Activated CD4-positive, alpha-beta T cell treated with anti-CD3 and anti-CD28 coated beads, Interleukin-2, Interleukin-4, amounts not matched to agents 100 ng/mL and 50 ng/mL, durations not matched to agents 16 hours and 8 hours (primary cell): ENCODE measurements at regions not wholly inside any gene's neighbourhood (a gene's known extent, or its start where the extent isn't known, plus 50 kb on each side); places are given as distances from the start of the nearest gene placed in this dataset.
"Not testable (repeated sequence)": the region's sequence is repeated elsewhere in the genome, so short reads cannot be mapped to it uniquely, and the experiment has no call there.

Experiments used
- DNase-seq: peaks from one replicate; pipeline ENCODE4 v3.0.0-alpha.2; 2020; ENCODE audit warnings: low spot score

DNA sequence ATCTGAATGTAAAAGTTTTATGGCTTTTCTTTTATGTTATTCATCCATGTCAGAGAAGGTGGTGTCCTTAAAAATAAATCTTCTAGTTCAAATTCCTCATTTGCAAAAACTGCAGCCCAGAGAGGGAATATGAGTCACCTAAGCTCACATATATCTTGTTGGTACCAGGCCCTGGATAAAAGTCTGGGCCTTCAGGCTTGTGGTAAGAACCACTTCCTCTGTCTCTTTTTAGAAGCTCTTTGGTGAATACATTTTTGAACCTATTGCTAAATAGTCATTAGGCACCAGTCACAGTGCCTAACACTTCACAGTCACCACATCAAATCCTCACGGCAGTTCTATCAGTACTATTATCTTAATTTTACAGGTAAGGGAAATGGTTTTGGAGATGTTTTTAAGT lies 199.2 kb downstream of the KCNS3 start:
- DNase-seq, result no peak

GRCh38 chr2:18077231-18077630 lies 198.8 kb downstream of the KCNS3 start:
- DNase-seq, result no peak

DNA sequence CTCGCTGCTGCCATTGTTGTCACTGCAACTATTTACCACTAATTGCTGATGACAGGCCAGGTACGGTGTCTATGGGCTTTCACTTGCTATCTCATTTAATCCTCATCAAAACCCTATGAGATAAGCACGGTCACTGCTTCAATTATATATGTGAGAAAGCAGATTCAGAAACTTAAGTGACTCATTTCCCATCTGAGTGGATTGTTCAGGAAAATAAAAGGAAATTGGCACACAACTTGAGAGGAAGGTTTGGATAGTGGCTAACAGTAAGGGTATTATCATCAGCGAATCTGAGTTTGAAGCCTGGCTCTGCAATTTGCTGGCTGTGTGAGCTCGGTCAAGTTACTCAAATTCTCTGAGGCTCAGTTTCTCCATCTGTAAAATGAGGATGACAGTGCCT lies 196.0 kb downstream of the KCNS3 start:
- no peak for DNase-seq

DNA sequence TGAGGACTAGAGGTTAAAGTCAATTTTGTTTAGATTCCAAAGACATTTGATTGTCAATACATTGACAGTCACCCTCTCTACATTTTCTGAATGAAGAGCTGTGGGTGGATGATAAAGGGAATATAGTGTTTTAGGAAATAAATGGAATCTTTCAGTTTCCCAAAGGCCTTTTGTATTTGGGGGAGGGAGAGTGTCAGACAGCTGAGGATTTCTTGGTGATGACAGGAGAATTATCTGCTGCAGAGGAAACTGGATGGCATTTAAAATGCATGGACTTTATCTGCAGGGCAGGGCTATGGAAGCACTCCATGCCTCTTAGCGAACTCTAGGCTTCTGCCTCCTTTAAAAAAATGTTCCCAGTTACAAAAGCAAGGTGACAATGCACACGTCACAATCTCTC lies 195.1 kb downstream of the KCNS3 start:
- no peak for DNase-seq

DNA sequence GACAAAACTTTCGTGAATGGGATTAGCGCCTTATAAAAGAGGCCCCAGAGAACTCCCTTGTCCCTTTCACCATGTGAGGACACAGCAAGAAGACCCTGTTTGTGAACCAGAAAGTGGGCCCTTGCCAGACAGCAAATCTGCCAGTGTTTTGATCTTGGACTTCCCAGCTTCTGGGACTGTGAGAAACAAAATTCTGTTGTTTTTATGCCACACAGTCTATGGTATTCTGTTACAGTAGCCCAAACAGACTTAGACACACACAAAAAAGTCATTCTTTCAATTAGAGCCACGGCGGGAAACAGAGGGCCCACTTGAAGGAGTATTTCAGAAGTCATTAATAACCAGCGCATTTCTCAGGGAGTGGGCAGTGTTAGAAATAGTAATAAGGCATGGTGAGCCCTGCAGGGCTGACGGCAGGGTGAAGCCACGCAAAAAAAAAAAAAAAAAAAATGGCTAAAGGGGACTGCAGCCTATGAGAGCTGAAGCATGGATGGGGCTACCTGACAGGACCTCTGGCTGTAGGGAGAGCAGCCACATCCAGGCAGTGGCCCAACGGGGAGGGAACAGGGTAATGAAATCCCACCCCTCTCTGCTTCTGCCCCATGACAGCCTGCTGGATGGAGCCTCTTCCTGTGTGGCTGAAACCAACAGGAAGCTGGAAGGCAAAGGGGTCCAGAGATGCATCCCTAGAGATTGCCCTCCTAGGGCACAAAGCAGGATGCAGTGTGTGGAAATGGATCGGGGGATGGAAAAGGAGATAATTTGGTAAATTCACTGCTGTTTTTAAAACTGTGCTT lies 189.3 kb downstream of the KCNS3 start:
- no peak for DNase-seq

GRCh38 chr2:18066894-18067293 lies 188.4 kb downstream of the KCNS3 start:
- DNase-seq, result no peak

DNA sequence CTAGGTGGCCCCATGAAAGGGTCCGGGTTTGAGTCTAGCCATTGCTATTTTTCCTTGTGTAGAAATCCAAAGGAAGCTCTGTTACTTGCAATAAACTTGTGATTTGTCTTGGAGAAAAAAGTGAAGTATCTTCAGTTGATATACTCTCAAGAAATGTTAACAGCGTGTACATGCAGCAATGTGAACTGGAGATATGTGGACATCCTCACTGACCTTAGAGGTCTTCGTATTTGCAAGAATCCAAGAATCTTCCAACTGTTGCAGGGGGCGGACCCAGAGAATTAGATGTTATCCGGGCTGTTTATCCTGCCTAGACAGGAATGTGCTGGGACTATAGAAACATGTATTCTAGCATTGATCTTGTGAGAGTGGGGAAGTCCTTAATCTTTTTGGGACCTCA lies 187.6 kb downstream of the KCNS3 start:
- DNase-seq, result no peak

- no peak for DNase-seq
Measured at GRCh38 chr2:18065249-18065648, 186.8 kb downstream of the KCNS3 start.

- no peak for DNase-seq
Measured at GRCh38 chr2:18063826-18064470, 185.5 kb downstream of the KCNS3 start.

- no peak for DNase-seq
Measured at GRCh38 chr2:18062892-18063291, 184.4 kb downstream of the KCNS3 start.

- no peak for DNase-seq
Measured at GRCh38 chr2:18061717-18062116, 183.2 kb downstream of the KCNS3 start.

GRCh38 chr2:18057657-18058056 lies 179.2 kb downstream of the KCNS3 start:
- DNase-seq, result no peak

GRCh38 chr2:18055290-18055689 lies 176.8 kb downstream of the KCNS3 start:
- no peak for DNase-seq

GRCh38 chr2:18050001-18050400 lies 171.5 kb downstream of the KCNS3 start:
- DNase-seq, result no peak

DNA sequence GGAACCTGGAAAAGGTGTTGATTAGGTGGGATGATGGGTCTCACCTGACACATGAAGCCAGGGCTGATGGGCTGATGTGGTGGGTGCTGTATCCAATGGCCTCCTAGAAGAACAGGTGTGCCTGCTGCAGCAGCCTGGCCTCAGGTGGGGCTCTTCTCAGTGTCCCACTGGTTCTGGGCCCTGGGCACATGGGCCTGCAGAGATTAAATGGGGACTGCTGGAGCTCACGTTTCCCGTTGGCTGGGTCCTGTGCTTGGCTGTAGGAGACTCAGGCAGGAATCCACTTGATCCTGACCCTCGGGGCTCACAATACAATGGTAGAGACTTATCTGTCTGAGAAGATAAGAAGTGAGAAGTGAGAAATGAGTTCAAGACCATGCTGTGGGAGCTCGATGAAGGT lies 170.9 kb downstream of the KCNS3 start:
- no peak for DNase-seq

DNA sequence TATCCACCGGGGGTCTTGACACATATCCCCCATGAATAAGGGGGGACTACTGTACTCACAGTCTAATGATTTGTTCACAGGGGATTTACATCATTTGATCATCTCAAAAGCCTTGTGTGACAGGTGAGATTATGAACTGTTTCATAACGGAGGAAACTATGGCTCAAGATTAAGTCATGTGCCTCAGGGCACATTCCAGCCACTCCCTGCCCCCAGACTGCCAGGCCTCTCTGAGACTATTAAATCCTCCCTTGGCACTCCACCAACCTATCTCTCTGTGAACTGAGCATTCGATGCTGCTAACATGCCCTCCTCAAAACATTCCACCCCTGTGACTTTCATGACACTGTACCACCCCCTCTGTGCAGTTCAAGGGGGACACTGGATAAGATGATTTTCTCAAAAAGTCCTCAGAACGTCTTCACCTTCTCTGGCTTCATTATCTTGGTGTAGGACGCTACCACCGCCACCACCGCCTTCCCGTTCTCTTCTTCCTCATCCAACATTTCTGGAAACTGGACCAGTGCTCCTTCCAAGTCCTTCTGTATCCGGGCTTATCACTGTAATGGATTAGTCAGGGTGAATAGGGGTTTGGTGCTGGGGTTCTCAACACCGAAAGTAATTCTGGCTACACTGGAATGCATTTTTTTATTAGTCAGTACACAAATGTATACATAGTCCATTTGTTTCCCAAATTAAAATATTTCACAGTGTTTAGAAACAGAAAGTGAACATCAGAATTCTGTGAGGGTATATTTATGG lies 169.6 kb downstream of the KCNS3 start:
- DNase-seq, result no peak

- no peak for DNase-seq
Measured at GRCh38 chr2:18047213-18047611, 168.7 kb downstream of the KCNS3 start.

GRCh38 chr2:18046558-18047212 lies 168.2 kb downstream of the KCNS3 start:
- no peak for DNase-seq

GRCh38 chr2:18046017-18046416 lies 167.6 kb downstream of the KCNS3 start:
- DNase-seq, result no peak

GRCh38 chr2:18045230-18045629 lies 166.8 kb downstream of the KCNS3 start:
- DNase-seq, result no peak

- DNase-seq, result not testable (repeated sequence)
Measured at GRCh38 chr2:18017381-18017780, 138.9 kb downstream of the KCNS3 start.

DNA sequence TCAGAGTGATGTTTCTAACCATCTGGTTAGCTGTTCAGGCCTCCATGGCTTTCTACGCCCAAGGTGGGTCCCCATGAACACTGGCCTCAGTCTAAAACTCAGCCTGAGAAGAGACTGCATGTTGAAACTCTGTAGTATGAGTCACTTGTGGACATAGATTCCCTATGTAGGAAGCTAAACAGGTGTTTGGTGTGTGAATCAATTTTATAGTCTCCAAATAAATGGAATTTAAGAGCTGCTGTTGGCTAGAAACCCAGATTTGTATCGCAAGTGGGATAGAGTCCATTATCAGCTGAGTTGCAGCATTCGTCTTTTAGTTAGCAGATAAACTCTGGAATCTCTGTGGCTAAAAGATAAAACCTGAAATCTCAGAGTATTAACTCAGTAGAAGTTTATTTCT lies 131.4 kb downstream of the KCNS3 start:
- DNase-seq, result no peak

DNA sequence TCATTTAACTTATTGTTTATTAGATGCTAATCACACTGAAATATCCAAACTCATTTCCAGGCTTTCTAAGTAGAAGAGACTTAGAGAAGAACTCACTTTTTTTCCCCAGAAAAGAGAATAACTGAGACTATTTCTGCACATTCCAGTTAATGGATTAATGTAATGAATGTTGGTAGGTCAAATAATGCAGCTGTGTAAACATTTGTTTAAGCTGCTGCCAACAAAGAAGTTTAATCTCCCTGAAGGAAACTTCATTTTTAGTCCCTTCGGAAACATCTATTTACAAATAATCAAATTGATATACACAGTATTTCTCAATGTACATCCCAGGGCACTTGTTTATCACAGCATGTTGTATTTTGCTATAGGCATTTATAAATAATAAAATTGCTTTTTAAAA lies 126.9 kb downstream of the KCNS3 start:
- DNase-seq, result no peak
